Kidney (tissue), 13 donors: ENCODE measurements at regions not wholly inside any gene's neighbourhood (a gene's known extent, or its start where the extent isn't known, plus 50 kb on each side); places are given as distances from the start of the nearest gene placed in this dataset.
A peak's percentile ranks its signal among the peaks of the same experiment; 100 is the strongest.

Experiments used
- DNase-seq, 5 donors: peaks; one replicate each; pipeline ENCODE4 v3.0.0-alpha.2; 2013 to 2020
- FAIRE-seq: peaks from 2 replicates; lab custom pipeline; 2012; peaks lifted over from hg19 to GRCh38; lab: Jason Lieb, UNC
- H3K27ac ChIP-seq, 2 donors: one replicate each; pipeline ENCODE4 v1.7.0; 2013; ENCODE audit warnings: low read depth in 2 of 2, low read length in 2 of 2, inconsistent platforms in 1 of 2
- H3K27me3 ChIP-seq: one replicate; pipeline ENCODE4 v1.7.1; 2013; ENCODE audit warnings: low read length, inconsistent platforms; ENCODE audit not compliant: control insufficient read depth, insufficient read depth
- H3K36me3 ChIP-seq, 3 donors: one replicate each; pipeline versions ENCODE4 v1.7.0 to v1.7.1; 2013; ENCODE audit warnings: low read length in 3 of 3, control low read depth in 1 of 3, inconsistent platforms in 1 of 3; ENCODE audit not compliant: insufficient read depth in 3 of 3, control insufficient read depth in 2 of 3
- H3K4me1 ChIP-seq, 3 donors: one replicate each; pipeline versions ENCODE4 v1.7.0 to v1.7.1; 2013; ENCODE audit warnings: low read length in 3 of 3, inconsistent platforms in 1 of 3, low read depth in 1 of 3; ENCODE audit not compliant: control insufficient read depth in 2 of 3, insufficient read depth in 2 of 3
- H3K4me3 ChIP-seq, 3 donors: one replicate each; pipeline versions ENCODE4 v1.7.0 to v1.8.1; 2013; ENCODE audit warnings: low read length in 3 of 3, control low read depth in 1 of 3, inconsistent platforms in 1 of 3
- H3K9ac ChIP-seq, 3 donors: one replicate each; pipeline versions ENCODE4 v1.7.0 to v1.7.1; 2013; ENCODE audit warnings: low read length in 3 of 3, control low read depth in 1 of 3, inconsistent platforms in 1 of 3
- H3K9me3 ChIP-seq, 3 donors: one replicate each; pipeline versions ENCODE4 v1.7.0 to v1.7.1; 2013; ENCODE audit warnings: low read length in 3 of 3, control low read depth in 1 of 3, inconsistent platforms in 1 of 3; ENCODE audit not compliant: control insufficient read depth in 2 of 3, insufficient read depth in 1 of 3
- CTCF ChIP-seq: IDR thresholded peaks from 3 replicates; pipeline ENCODE4 v1.5.1; 2012; ENCODE audit warnings: mild to moderate bottlenecking, moderate library complexity, borderline replicate concordance; ENCODE audit not compliant: insufficient read depth; ENCODE audit errors: extremely low read depth
- intact Hi-C: fragments of 100-400 bp; cut with DNase I; formaldehyde crosslinking; loops from one replicate; pipeline ENCODE4 v1.11.1; 2022
- donor health status: control.
- donor health status: control.
- donor health status: control.
- donor health status: control.
- donor health status: control.
- donor health status: DM: yes; HTN: yes; CAD: no.
- donor health status: Normal renal cell carcinoma (clear cell type).

- no peak for TF ChIP-seq CTCF
- Histone ChIP-seq H3K4me1 (no peaks in the 10 kb centered on the region), H3K27me3 (no peaks in the 10 kb centered on the region), H3K36me3 (no peaks in the 10 kb centered on the region), H3K27ac (no peak overlapping the region), H3K4me3 (no peak overlapping the region), H3K9ac (no peak overlapping the region), H3K9me3 (no peaks in the 10 kb centered on the region)
- FAIRE-seq (no peak), DNase-seq (peak in 2 of 5 donors; percentile 32 to 41)
- intact Hi-C loops: no loop called here
Observed at GRCh38 chr13:79631051-79631659, 150.2 kb downstream of the NDFIP2 start.

- peak in 1 of 5 donors; percentile 16 for DNase-seq
- Histone ChIP-seq H3K9me3 (no peaks in the 10 kb centered on the region), H3K4me3 (no peak overlapping the region), H3K27me3 (no peaks in the 10 kb centered on the region), H3K4me1 (peaks cover 0 to 2% (median 0%) of the 10 kb centered on the region in 3 donors), H3K27ac (no peak overlapping the region), H3K9ac (no peak overlapping the region), H3K36me3 (no peaks in the 10 kb centered on the region)
- TF ChIP-seq CTCF: no peak
- FAIRE-seq: no peak
- intact Hi-C loops: no loop called here
Observed at GRCh38 chr13:79628463-79628862, 147.5 kb downstream of the NDFIP2 start.

GRCh38 chr13:79626924-79627323 lies 146.0 kb downstream of the NDFIP2 start:
- Histone ChIP-seq H3K4me1 (peaks cover 0 to 2% (median 0%) of the 10 kb centered on the region in 3 donors), H3K4me3 (no peak overlapping the region), H3K36me3 (no peaks in the 10 kb centered on the region), H3K9me3 (no peaks in the 10 kb centered on the region), H3K27me3 (no peaks in the 10 kb centered on the region), H3K27ac (no peak overlapping the region), H3K9ac (no peak overlapping the region)
- intact Hi-C loops: no loop called here
- no peak for TF ChIP-seq CTCF
- FAIRE-seq (no peak), DNase-seq (no peak)

DNA sequence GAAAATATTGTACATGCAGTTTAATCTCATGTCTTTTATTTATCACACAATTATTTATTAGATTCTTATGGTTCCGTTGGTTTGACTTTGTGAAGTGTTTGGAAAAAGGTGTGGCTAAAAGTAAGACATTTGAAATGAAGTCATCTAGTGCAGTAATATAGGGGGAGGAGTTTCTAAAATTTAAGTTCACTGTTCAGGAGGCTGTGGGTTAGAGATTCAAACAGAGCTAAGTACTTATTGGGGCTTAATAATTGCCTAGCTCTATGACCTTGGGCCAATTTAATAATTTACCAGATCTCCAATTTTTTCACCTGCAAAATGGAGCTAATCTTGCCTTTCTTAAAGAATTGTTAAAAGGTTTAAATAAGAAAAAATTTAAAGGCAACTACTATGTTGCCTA lies 144.6 kb downstream of the NDFIP2 start:
- H3K27ac ChIP-seq: no peak overlapping the region
- no peak for FAIRE-seq
- no peak for TF ChIP-seq CTCF
- no peaks in the 10 kb centered on the region for H3K9me3 ChIP-seq
- H3K4me1 ChIP-seq: peaks cover 0 to 2% (median 0%) of the 10 kb centered on the region in 3 donors
- no peak overlapping the region for H3K4me3 ChIP-seq
- peak in 1 of 5 donors; percentile 26 for DNase-seq
- no peaks in the 10 kb centered on the region for H3K27me3 ChIP-seq
- no peaks in the 10 kb centered on the region for H3K36me3 ChIP-seq
- intact Hi-C loops: no loop called here
- H3K9ac ChIP-seq: no peak overlapping the region
